GM21529 (cell line): ENCODE measurements at regions not wholly inside any gene's neighbourhood (a gene's known extent, or its start where the extent isn't known, plus 50 kb on each side); places are given as distances from the start of the nearest gene placed in this dataset.

Experiments
- ATAC-seq: cut with Tn5 transposase; IDR thresholded peaks from one replicate; pipeline ENCODE4 v1.9.1; 2021; ENCODE audit not compliant: unreplicated experiment

DNA sequence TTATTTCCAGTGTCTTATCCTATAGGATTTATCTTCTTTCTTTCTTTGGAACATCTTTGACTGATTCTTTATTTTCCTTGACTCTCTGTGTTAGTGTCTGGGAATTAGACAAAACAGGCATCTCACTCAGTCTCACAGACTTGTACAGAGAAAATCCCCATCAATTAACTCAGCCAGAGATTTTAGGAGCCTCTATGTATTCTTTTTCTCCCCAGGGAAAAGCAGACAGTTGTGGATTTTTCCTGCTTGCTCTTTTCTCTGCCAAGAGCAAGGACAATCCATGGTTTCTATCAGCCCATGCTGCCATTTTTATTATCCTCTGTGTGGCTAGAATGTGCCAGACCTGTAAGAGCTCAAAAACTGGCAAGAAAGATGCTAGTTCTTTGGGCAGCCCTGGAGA is 595.1 kb downstream of the SNAPC1 start:
- no peak for ATAC-seq

DNA sequence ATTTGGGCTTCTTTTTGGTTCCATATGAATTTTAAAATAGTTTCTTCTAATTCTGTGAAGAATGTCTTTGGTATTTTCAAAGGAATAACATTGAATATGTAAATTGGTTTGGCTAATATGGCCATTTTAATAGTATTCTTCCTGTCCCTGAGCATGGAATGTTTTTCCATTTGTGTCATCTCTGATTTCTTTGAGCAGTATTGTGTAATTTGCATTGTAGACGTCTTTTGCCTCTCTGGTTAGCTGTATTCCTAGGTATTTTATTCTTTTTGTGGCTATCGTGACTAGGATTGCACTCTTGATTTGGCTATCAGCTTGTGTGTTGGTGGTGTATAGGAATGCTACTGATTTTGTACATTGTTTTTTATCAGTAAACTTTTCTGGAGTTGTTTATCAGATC is 601.9 kb downstream of the SNAPC1 start:
- ATAC-seq, result no peak

DNA sequence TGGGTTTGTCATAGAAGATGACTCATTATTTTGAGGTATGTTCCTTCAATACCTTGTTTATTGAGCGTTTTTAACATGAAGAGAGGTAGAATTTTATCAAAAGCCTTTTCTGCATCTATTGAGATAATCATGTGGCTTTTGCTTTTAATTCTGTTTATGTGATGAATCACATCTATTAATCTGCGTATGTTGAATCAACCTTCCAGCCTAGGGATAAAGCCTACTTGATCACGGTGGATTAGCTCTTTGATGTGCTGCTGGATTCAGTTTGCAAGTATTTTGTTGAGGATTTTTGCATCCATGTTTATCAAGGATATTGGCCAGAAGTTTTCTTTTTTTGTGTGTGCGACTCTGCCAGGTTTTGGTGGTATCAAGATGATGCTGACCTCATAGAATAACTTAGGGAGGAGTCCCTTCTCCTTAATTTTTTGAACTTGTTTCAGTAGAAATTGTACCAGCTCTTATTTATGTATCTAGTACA is 602.6 kb downstream of the SNAPC1 start:
- no peak for ATAC-seq

- ATAC-seq, result no peak
Observed at GRCh38 chr14:62369919-62370560, 607.8 kb downstream of the SNAPC1 start.

DNA sequence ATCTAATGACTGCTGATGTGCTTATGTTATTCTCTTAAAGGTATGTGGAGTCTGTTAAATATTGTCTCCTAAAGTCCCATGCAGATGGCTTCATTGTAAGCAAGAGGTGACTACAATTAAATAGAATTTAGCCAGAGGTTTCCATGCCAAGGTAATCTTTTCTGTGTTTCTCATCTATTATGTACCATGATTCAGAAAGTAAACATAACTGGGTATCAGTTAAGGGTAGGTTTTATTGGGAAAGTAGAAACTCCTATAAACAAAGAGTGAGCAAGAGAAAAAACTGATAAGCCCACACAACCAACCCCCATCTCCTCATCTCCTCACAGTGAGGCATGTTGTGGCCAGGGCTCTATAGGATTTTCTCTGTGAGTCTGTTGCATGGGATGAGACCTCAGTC is 611.7 kb downstream of the SNAPC1 start:
- no peak for ATAC-seq

GRCh38 chr14:62378057-62378456 is 615.8 kb downstream of the SNAPC1 start:
- ATAC-seq, result no peak

- ATAC-seq, result no peak
Observed at GRCh38 chr14:62381311-62382070, 619.3 kb downstream of the SNAPC1 start.

GRCh38 chr14:62409169-62409568 is 636.1 kb downstream of the KCNH5 start:
- no peak for ATAC-seq

DNA sequence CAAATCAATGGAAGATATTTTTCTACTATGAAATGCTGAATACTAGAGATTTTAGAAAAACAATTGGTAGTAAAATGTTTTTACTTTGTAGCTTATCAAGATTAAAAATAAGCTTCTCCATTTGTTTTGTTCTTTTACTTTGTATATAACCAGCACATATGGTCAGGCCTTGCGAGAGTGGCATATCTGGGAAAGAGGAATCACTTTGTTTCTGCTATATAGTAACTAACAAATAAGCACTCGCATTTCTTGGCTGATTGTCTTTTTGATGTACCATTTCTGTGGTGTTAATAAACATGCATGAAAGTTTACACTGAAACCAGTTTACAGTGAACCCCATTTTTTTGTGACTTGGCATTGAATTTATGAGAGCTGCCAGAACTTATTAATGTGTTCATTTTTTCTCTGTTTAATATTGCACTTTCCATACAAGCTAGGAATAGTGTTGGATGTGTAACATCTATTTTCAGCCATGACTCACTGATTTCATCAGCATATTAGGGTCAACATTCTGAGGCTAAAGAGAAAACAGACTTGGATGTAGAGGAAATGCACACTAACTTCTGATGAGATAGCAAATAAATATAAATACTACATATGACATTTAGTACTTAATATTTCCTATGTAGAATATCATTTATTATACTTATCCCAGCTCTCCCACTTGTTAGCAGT is 635.5 kb downstream of the KCNH5 start:
- ATAC-seq, result no peak

- ATAC-seq, result no peak
Observed at GRCh38 chr14:62420847-62421246, 624.4 kb downstream of the KCNH5 start.

DNA sequence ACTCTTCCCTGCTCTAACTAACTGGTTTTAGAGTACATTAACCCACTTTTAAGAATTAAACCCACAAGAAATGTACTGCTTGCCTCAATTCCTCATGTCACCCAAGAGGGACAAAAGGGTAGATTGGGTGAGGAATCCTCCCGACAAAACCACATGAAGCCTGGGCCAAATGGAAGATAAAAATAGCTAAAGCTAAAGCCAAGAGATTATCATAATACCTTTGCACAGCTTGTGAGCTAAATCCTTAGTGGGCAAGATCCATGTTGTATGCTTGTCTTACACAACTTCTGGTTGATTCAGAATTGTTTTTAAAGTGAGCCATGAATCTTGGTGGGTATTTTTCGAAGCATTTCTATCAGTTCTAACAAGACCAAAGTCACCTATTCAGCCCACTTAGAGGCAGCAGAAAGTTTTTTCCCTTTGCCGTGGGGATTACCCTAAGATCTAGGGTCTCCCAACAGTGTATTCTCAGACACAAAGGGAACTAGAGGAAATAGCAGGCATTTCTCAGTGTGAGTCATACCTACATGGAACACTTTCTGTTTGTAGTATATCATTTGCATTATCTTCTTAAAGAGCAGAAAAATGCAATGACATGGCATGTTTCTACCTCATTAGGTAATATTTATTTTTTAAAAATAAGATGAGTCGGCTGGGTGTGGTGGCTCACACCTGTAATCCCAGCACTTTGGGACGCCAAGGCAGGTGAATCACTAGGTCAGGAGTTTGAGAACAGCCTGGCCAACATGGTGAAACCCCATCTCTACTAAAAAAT is 616.6 kb downstream of the KCNH5 start:
- no peak for ATAC-seq

DNA sequence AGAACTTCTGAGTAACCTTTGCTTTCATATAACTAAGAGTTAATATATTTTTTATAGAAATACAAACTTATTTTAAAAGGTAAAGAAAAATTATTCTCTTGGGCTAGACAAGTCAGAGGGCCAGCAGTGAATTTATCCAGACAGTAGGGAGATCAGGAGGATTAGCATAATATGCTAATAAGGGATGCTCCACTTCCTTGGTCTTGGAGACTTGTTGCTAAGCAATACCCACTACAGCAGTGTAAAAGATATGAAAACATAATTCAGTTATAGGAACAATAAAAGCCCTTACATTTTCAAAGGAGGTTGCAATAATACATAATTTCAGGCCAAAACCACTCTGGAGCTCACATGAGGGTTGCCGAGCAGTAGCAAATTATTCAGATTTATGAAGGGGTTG is 615.6 kb downstream of the KCNH5 start:
- ATAC-seq, result no peak

DNA sequence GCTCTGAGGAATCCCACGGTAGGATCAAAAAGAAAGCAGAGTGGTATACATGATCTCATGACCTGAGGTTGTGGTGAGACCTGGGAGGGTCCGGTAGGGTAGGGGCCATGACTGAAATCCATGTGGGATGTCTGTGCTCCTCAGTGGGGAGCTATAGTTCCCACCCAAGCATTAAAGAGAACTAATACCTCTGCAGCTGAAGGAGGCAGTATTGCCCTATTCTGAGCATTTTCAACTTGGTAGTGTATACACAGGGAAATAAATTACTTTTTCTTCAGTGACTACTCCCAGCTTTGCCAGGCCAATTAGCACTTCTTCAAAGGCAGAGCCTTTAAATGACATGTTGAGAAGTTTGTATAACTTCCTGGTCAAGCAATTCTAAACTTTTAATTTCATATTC is 613.8 kb downstream of the KCNH5 start:
- ATAC-seq, result no peak

GRCh38 chr14:62432955-62433354 is 612.3 kb downstream of the KCNH5 start:
- no peak for ATAC-seq

- no peak for ATAC-seq
Observed at GRCh38 chr14:62436261-62436660, 609.0 kb downstream of the KCNH5 start.

DNA sequence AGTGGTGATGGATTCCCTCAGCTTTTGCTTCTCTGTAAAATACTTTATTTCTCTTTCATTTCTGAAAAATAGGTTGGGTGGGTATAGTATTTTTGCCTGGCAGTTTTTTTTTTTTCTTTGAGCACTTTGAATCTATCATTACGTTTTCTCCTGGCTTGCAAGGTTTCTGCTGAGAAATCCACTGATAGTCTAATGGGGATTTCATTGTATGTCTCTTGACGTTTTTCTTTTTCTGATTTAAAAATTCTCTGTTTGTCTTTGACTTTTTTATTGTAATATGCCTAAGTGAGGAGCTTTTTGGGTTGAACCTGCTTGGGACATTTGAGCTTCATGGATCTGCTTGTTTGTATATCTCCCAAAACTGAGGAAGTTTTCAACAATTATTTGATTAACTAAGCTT is 606.0 kb downstream of the KCNH5 start:
- ATAC-seq, result no peak

DNA sequence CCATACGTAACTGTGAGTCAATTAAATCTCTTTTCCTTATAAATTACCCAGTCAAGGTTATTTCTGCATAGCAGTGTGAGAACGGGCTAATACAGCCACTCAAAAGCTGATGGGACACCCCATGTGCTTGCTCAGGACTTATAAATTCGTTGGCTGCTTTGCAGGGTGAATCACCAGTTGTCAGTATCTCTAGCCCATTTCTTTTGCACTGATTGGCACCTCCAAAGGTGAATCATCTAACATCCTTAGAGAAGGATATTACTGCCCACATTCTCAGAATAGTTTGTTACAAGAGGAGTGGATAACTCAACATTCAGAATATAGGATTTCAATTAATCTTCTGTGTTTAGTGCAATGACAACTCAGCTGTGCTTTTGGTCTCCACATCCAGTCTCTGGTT is 601.5 kb downstream of the KCNH5 start:
- no peak for ATAC-seq

DNA sequence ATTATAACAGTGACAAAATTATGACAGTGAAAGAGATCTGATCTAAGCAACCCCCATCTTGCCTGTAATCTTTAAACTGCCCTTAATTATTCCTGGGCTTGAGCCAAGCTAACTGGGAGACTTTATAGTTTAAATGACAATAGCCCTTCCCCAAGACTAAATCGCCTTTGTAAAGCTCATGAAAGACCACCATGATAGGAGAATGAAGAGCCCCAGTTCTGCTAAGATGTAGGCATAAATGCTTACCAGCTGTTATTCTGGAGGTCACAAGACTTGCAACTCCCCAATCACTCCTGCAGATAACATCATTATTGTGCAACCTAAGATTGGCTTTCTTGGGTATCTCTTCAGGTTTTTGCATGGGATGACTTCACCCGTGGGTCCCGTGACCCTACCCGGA is 599.7 kb downstream of the KCNH5 start:
- ATAC-seq, result no peak

- ATAC-seq, result no peak
Observed at GRCh38 chr14:62451221-62451620, 594.0 kb downstream of the KCNH5 start.

DNA sequence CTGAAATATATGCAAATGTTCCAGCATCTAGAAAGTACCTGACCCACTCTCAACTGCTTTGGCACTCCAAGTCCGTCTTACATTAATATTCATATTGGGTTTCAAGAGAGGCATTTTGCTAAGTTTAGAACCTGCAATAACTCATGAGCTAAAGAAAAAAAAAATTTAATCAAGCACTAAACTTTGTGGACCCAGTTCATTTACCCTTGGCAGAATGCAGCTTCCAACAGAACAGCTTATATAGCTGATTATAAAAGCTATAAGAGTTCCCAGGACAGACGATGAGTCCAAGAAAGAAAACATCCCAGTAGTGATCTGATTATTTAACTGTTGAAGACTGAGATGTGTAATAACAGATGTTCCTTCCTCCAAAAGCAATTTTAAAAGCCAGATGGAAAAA is 592.0 kb downstream of the KCNH5 start:
- ATAC-seq, result no peak

DNA sequence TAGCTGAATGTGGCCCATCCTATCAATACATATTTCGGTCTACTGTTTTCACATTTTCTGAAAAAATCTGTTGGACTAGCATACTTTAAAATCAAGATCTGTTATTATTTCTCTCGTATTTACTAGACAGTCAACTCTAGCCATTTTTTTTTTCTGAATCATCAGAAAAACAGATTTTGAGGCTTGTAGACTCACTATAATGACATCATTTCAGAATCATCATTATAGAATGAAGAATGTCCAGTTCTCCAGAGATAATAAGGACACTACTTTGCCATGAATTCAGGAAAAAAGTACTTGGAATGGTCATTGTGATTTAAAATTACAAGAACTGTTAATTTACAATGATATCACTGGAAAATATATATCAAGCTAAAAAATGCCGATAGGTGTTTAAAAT is 589.8 kb downstream of the KCNH5 start:
- no peak for ATAC-seq
